K562 (cell line): ENCODE measurements at regions not wholly inside any gene's neighbourhood (a gene's known extent, or its start where the extent isn't known, plus 50 kb on each side); places are given as distances from the start of the nearest gene placed in this dataset.

ENCODE experiments used
- KHSRP ChIP-seq: fragments of 450-650 bp; IDR thresholded peaks from 2 replicates; pipeline ENCODE4 v1.6.1; 2017
- MGA ChIP-seq: fragments of 450-650 bp; IDR thresholded peaks from 2 replicates; pipeline ENCODE4 v1.6.1; 2016; ENCODE audit warnings: mild to moderate bottlenecking, moderate library complexity
- NKRF ChIP-seq: fragments of 450-650 bp; IDR thresholded peaks from 2 replicates; pipeline ENCODE4 v1.6.1; 2016; ENCODE audit warnings: borderline replicate concordance
- SLC30A9 ChIP-seq: fragments of 250-450 bp; sonication (Bioruptor Pico); IDR thresholded peaks from 2 replicates; pipeline ENCODE4 v1.8.0; 2022; ENCODE audit warnings: mild to moderate bottlenecking, moderate library complexity
- SMARCA4 ChIP-seq: fragments of 450-650 bp; IDR thresholded peaks from 2 replicates; pipeline ENCODE4 v1.6.1; 2016
- XRCC4 ChIP-seq: IDR thresholded peaks from one replicate; pipeline ENCODE4 v1.6.1; 2011; ENCODE audit not compliant: insufficient read depth, insufficient read length; ENCODE audit errors: extremely low read depth

- TF ChIP-seq MGA (no peak), SLC30A9 (CRISPR knock-in tag) (no peak), SMARCA4 (no peak), KHSRP (no peak), NKRF (no peak), XRCC4 (no peak)
- TF ChIP-seq, all 486 proteins: peak for 0
These were observed 197.7 kb downstream of the PLK2 start (continued) for GRCh38 chr5:58262226-58262625.
